Endothelial cell of umbilical vein (primary cell): ENCODE measurements at regions not wholly inside any gene's neighbourhood (a gene's known extent, or its start where the extent isn't known, plus 50 kb on each side); places are given as distances from the start of the nearest gene placed in this dataset.

Source experiments
- BruUV-seq: library from RNA; stranded (reverse); fragments of 400-500 nt; replicated peaks from 2 replicates; lab custom pipeline; 2021; lab: Mats Ljungman, UMichigan
- CTCF ChIA-PET: fragments of 300-600, 350-600 bp; sonication (Branson Sonifier 250); formaldehyde crosslinking; loops from one replicate; lab custom pipeline; 2021; ENCODE audit warnings: antibody characterized with exemption, inconsistent platforms; lab: Charles Lee
- POLR2A ChIA-PET: fragments of 300-600, 350-600 bp; sonication (Branson Sonifier 250); formaldehyde crosslinking; loops from one replicate; lab custom pipeline; 2021; ENCODE audit warnings: antibody characterized with exemption, inconsistent platforms; lab: Charles Lee
- DNase-seq: peaks from one replicate; pipeline ENCODE4 v3.0.0-alpha.2; 2011; ENCODE audit warnings: low read depth, low spot score
- FAIRE-seq: peaks from 2 replicates; lab custom pipeline; 2011; peaks lifted over from hg19 to GRCh38; lab: Jason Lieb, UNC
- H2AFZ ChIP-seq: 2 replicates; pipeline ENCODE4 v1.6.0; 2012; ENCODE audit warnings: low read depth, low read length, control low read depth, inconsistent platforms
- H3K27ac ChIP-seq: 2 replicates; pipeline ENCODE4 v1.5.1; 2011; ENCODE audit warnings: low read depth, mild to moderate bottlenecking, control low read depth, low read length, moderate library complexity; ENCODE audit not compliant: insufficient read depth
- H3K27me3 ChIP-seq, 2 experiments: 2 replicates each; pipeline versions ENCODE4 v1.6.0 to v1.6.1; 2011; ENCODE audit warnings: low read length in 2 of 2, mixed read lengths in 1 of 2; ENCODE audit not compliant: control insufficient read depth in 2 of 2, insufficient read depth in 2 of 2
- H3K36me3 ChIP-seq, 2 experiments: 2 replicates in 1 of 2; 3 replicates in 1 of 2; pipeline ENCODE4 v1.5.1; 2011; ENCODE audit warnings: low read length in 2 of 2, mild to moderate bottlenecking in 1 of 2, moderate library complexity in 1 of 2; ENCODE audit not compliant: control insufficient read depth in 2 of 2, insufficient read depth in 2 of 2; ENCODE audit errors: extremely low read depth in 1 of 2
- H3K4me1 ChIP-seq: 3 replicates; pipeline ENCODE4 v1.5.1; 2011; ENCODE audit warnings: mild to moderate bottlenecking, low read length; ENCODE audit not compliant: control insufficient read depth, insufficient read depth; ENCODE audit errors: extremely low read depth
- H3K4me2 ChIP-seq: 2 replicates; pipeline ENCODE4 v1.6.1; 2011; ENCODE audit warnings: low read length, control low read depth, mixed read lengths; ENCODE audit not compliant: insufficient read depth
- H3K4me3 ChIP-seq, 3 experiments: fragments of 200-600 bp in 1 of 3; sonication (generic), shearing (Covaris generic) in 1 of 3; replicated peaks in 1 of 3; 2 replicates each; pipeline ENCODE4 v1.5.1; 2011 to 2016; ENCODE audit warnings: control low read depth in 3 of 3, low read length in 3 of 3, mild to moderate bottlenecking in 2 of 3, inconsistent platforms in 1 of 3, low read depth in 1 of 3, moderate library complexity in 1 of 3; ENCODE audit not compliant: insufficient read depth in 1 of 3
- H3K79me2 ChIP-seq: 2 replicates; pipeline ENCODE4 v1.6.0; 2012; ENCODE audit warnings: low read length, inconsistent platforms; ENCODE audit not compliant: control insufficient read depth, insufficient read depth
- H3K9ac ChIP-seq: replicated peaks from 2 replicates; pipeline ENCODE3; 2011; ENCODE audit warnings: low read length, control low read depth; ENCODE audit not compliant: insufficient read depth; ENCODE audit errors: extremely low read depth
- H3K9me1 ChIP-seq: replicated peaks from 3 replicates; pipeline ENCODE4 v1.6.0; 2011; ENCODE audit warnings: mild to moderate bottlenecking, low read length; ENCODE audit not compliant: control insufficient read depth, insufficient read depth; ENCODE audit errors: extremely low read depth
- H3K9me3 ChIP-seq: replicated peaks from 2 replicates; pipeline ENCODE4 v1.5.1; 2012; ENCODE audit warnings: low read length, inconsistent platforms; ENCODE audit not compliant: control insufficient read depth, insufficient read depth
- H4K20me1 ChIP-seq: replicated peaks from 2 replicates; pipeline ENCODE3; 2011; ENCODE audit warnings: mild to moderate bottlenecking, low read length; ENCODE audit not compliant: control insufficient read depth, insufficient read depth; ENCODE audit errors: extremely low read depth
- EZH2 ChIP-seq: IDR thresholded peaks from 2 replicates; pipeline ENCODE4 v1.6.1; 2012; ENCODE audit warnings: borderline replicate concordance, low read depth, mild to moderate bottlenecking, moderate library complexity, low read length, inconsistent platforms; ENCODE audit not compliant: severe bottlenecking
- FOS ChIP-seq: IDR thresholded peaks from 2 replicates; pipeline ENCODE4 v1.6.1; 2011; ENCODE audit warnings: mild to moderate bottlenecking, low read length, moderate library complexity, borderline replicate concordance; ENCODE audit not compliant: insufficient read depth
- GATA2 ChIP-seq: IDR thresholded peaks from 2 replicates; pipeline ENCODE4 v1.7.0; 2011; ENCODE audit warnings: low read depth, mild to moderate bottlenecking, moderate library complexity, mixed read lengths, low read length; ENCODE audit not compliant: insufficient read length, insufficient read depth
- JUN ChIP-seq: IDR thresholded peaks from 2 replicates; pipeline ENCODE4 v1.6.1; 2011; ENCODE audit warnings: borderline replicate concordance, low read depth; ENCODE audit not compliant: insufficient read length, insufficient read depth
- MYC ChIP-seq: IDR thresholded peaks from one replicate; pipeline ENCODE4 v1.6.1; 2011; ENCODE audit warnings: mild to moderate bottlenecking, low read depth, low read length
- POLR2A ChIP-seq: IDR thresholded peaks from 2 replicates; pipeline ENCODE4 v1.6.1; 2012; ENCODE audit warnings: low read depth, mild to moderate bottlenecking, control low read depth, low read length
- POLR2AphosphoS5 ChIP-seq: IDR thresholded peaks from 2 replicates; pipeline ENCODE4 v1.6.1; 2012; ENCODE audit warnings: low read depth, mild to moderate bottlenecking, control low read depth, low read length, moderate library complexity; ENCODE audit not compliant: insufficient read depth
- dilution Hi-C: fragments of 300-500 bp; cut with MboI; formaldehyde crosslinking; loops from one replicate; pipeline ENCODE4 v1.15.0; 2019; ENCODE audit warnings: low sequenced_read_pairs; ENCODE audit not compliant: extremely low pct_ligation_motif_present
- intact Hi-C: fragments of 100-400 bp; cut with micrococcal nuclease; formaldehyde crosslinking; loops from one replicate; pipeline ENCODE4 v1.10.0; 2022
- TF ChIP-seq, protein P1 (sequence below): IDR thresholded peaks from 2 replicates; pipeline ENCODE4 v1.6.1; 2011; ENCODE audit not compliant: insufficient read depth, insufficient read length
- TF ChIP-seq, protein P2 (sequence below), 2 donors: IDR thresholded peaks; 1 replicate in 1 of 2; 2 replicates in 1 of 2; pipeline ENCODE4 v1.5.1; 2011; ENCODE audit warnings: low read length in 2 of 2, mild to moderate bottlenecking in 2 of 2, moderate library complexity in 2 of 2, control low read depth in 1 of 2, inconsistent platforms in 1 of 2, low read depth in 1 of 2; ENCODE audit not compliant: insufficient read depth in 1 of 2; ENCODE audit errors: extremely low read depth in 1 of 2

DNA sequence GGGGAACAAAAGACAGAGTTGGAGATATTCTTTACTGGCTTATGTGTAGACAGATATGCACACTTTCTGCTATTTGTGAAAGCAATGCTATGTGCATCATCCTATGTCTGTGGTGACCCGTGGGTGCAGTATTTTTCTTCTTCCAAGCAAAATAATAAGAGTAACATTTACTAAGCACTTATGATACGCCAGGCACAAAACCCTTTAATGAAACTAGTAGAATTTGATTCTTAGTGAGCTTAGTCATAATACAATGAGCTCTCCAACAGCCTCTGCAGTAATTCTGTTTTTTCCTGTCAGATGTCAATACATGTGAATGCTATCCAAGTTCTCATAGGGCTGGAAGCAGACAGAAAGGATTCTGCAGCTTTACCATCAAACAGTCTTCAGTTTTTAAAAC, 130.6 kb downstream of the RAD51AP2 start:
- ChIA-PET CTCF (no interaction called here), POLR2A (no interaction called here)
- Histone ChIP-seq H2AFZ (no peak overlapping the region), H3K36me3 (no peaks in the 10 kb centered on the region), H3K79me2 (no peaks in the 10 kb centered on the region), H3K9ac (no peak overlapping the region), H3K4me2 (no peak overlapping the region), H3K9me3 (no peaks in the 10 kb centered on the region), H3K9me1 (no peaks in the 10 kb centered on the region), H3K27ac (no peak overlapping the region), H3K4me3 (no peak overlapping the region), H3K4me1 (no peaks in the 10 kb centered on the region), H4K20me1 (no peaks in the 10 kb centered on the region), H3K27me3 (no peaks in the 10 kb centered on the region)
- no TSS peak for BruUV-seq
- dilution Hi-C loops (no loop called here), intact Hi-C loops (no loop called here)
- FAIRE-seq (no peak), DNase-seq (no peak)
- TF ChIP-seq POLR2AphosphoS5 (no peak), JUN (no peak), POLR2A (no peak), MYC (no peak), GATA2 (no peak), EZH2 (no peak), FOS (no peak)
- TF ChIP-seq, protein P1, sequence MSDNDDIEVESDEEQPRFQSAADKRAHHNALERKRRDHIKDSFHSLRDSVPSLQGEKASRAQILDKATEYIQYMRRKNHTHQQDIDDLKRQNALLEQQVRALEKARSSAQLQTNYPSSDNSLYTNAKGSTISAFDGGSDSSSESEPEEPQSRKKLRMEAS: no peak
- TF ChIP-seq, protein P2, sequence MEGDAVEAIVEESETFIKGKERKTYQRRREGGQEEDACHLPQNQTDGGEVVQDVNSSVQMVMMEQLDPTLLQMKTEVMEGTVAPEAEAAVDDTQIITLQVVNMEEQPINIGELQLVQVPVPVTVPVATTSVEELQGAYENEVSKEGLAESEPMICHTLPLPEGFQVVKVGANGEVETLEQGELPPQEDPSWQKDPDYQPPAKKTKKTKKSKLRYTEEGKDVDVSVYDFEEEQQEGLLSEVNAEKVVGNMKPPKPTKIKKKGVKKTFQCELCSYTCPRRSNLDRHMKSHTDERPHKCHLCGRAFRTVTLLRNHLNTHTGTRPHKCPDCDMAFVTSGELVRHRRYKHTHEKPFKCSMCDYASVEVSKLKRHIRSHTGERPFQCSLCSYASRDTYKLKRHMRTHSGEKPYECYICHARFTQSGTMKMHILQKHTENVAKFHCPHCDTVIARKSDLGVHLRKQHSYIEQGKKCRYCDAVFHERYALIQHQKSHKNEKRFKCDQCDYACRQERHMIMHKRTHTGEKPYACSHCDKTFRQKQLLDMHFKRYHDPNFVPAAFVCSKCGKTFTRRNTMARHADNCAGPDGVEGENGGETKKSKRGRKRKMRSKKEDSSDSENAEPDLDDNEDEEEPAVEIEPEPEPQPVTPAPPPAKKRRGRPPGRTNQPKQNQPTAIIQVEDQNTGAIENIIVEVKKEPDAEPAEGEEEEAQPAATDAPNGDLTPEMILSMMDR (IDR thresholded peaks at IDR 0.05; ENCODE audit: extremely low read depth in 1 of 2, insufficient read depth in 1 of 2, low read depth in 1 of 2, low read length in 2 of 2): no peak
